ENCODE measurements at regions not wholly inside any gene's neighbourhood (a gene's known extent, or its start where the extent isn't known, plus 50 kb on each side); places are given as distances from the start of the nearest gene placed in this dataset.

DNA sequence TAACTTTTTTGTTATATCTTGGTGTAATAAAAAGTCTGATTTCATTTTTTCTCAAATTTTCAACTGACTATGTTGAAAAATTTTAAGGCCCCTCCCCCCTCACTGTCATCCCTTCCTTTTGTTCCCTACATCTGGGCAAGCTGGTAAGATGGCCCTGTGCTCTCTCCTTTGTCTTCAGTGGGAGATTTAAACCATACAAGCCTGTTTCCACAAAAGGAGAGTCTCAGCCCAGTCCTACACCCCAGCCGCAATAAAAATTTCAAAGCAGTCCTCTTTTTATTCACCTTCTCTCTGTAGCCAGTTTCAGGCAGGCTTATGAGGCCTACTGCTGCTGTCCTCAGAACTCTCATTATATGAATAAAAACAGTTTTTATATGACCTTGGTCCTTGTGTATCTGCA is 630.5 kb downstream of the CBLN2 start:
- H3K27me3 ChIP-seq (ENCODE audit: control insufficient read depth, insufficient read depth, low read length), result no peaks in the 10 kb centered on the region
- no peak overlapping the region for H3K4me3 ChIP-seq (ENCODE audit: low read depth, low read length)
- H3K36me3 ChIP-seq (ENCODE audit: control insufficient read depth, insufficient read depth, low read length), result no peaks in the 10 kb centered on the region
- no peaks in the 10 kb centered on the region for H3K4me1 ChIP-seq (ENCODE audit: control insufficient read depth, insufficient read depth, low read length)
- H3K9ac ChIP-seq (ENCODE audit: low read depth, low read length), result no peak overlapping the region
- H3K9me3 ChIP-seq (ENCODE audit: control insufficient read depth, insufficient read depth, low read length), result no peaks in the 10 kb centered on the region
- H3K27ac ChIP-seq (ENCODE audit: low read depth, low read length), result no peak overlapping the region

DNA sequence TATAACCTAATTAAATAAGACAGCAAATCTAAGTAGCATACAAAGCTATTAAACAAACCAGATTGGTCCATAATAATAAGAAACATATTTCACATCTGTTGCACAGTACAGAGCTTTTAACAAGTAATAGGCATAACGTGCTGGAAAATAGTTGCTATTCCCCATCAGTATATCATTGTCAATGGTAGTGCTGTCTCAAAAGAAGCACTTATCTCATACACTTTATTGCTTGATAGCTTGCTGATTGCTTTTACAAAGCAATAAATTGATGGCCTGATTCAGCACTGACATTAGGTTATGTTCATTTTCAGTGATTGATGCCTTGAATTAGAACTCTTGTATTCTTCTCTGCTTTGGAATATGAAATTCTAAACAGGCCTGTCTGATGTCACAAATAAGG is 641.7 kb downstream of the CBLN2 start:
- H3K36me3 ChIP-seq (ENCODE audit: control insufficient read depth, insufficient read depth, low read length), result no peaks in the 10 kb centered on the region
- H3K27ac ChIP-seq (ENCODE audit: low read depth, low read length), result no peak overlapping the region
- H3K4me3 ChIP-seq (ENCODE audit: low read depth, low read length), result no peak overlapping the region

DNA sequence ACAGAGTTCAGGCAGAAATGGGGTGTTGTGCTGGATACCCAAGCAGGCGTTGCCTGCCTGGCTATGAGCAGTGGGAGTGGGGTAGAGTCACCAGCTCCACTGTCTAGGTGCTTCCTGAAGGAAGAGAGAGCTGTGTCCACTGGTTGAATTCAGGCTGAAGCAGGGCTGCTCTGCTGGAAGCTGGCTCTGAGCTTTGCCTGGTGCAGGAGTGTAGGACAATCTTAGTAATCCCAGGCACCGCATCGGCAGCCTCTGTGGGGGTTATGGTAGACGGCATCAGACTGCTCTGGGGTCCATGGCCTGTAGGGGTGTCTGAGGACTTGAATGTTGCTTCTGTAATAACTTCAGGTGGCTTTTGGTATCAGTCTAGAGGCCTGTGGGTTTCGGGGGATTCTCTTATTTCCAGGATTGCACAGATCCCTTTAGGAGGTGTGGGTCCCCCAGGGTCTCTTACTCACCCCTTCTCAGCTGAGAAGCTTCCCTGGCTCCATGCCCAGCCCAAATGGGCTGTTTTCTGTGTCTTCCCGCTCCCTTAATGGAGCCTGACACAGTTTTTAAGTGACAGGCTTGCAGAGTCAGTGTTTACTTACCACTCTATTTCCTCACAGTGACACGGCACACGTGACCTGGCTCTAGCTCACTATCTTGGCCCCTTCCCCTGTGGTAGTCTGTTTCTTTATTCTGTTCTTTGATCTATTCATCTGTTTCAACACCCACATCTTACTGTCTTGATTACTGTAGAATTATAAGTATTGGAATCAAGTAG is 644.3 kb downstream of the CBLN2 start:
- no peak overlapping the region for H3K4me3 ChIP-seq (ENCODE audit: low read depth, low read length)
- H3K9me3 ChIP-seq (ENCODE audit: control insufficient read depth, insufficient read depth, low read length), result peaks cover 3% of the 10 kb centered on the region; the same call in 1 of the 2 replicates

More for the DNA sequence above, 641.7 kb downstream of the CBLN2 start:
- Histone ChIP-seq H3K9ac (ENCODE audit: low read depth, low read length) (no peak overlapping the region), H3K27me3 (ENCODE audit: control insufficient read depth, insufficient read depth, low read length) (no peaks in the 10 kb centered on the region), H3K4me1 (ENCODE audit: control insufficient read depth, insufficient read depth, low read length) (no peaks in the 10 kb centered on the region), H3K9me3 (ENCODE audit: control insufficient read depth, insufficient read depth, low read length) (peaks cover 3% of the 10 kb centered on the region; the same call in 1 of the 2 replicates)

DNA sequence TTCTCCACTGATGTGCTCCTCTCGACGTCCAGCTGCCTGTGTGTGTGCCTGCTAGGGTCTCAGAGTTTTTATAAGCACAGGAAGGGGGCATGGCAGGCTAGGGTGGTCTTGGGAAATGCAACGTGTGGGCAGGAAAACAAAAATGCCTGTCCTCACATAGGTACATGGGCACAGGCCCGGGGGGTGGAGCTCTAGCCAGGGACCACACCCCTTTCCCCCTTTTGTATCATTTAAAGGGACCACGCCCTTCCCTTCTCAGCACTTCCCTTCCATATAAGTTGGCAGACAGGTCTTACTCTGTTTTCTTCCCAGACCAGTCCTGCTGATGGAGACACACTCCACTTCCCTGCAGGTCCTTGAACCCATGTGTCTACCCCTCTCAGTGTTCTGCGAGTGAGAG is 645.0 kb downstream of the CBLN2 start:
- Histone ChIP-seq H3K27me3 (ENCODE audit: control insufficient read depth, insufficient read depth, low read length) (no peaks in the 10 kb centered on the region), H3K36me3 (ENCODE audit: control insufficient read depth, insufficient read depth, low read length) (no peaks in the 10 kb centered on the region), H3K27ac (ENCODE audit: low read depth, low read length) (no peak overlapping the region), H3K9me3 (ENCODE audit: control insufficient read depth, insufficient read depth, low read length) (peaks cover 3% of the 10 kb centered on the region; the same call in 1 of the 2 replicates), H3K4me3 (ENCODE audit: low read depth, low read length) (no peak overlapping the region), H3K9ac (ENCODE audit: low read depth, low read length) (no peak overlapping the region), H3K4me1 (ENCODE audit: control insufficient read depth, insufficient read depth, low read length) (no peaks in the 10 kb centered on the region)

More for the DNA sequence above, 644.3 kb downstream of the CBLN2 start:
- no peaks in the 10 kb centered on the region for H3K27me3 ChIP-seq (ENCODE audit: control insufficient read depth, insufficient read depth, low read length)
- H3K36me3 ChIP-seq (ENCODE audit: control insufficient read depth, insufficient read depth, low read length), result no peaks in the 10 kb centered on the region
- H3K9ac ChIP-seq (ENCODE audit: low read depth, low read length), result no peak overlapping the region
- no peaks in the 10 kb centered on the region for H3K4me1 ChIP-seq (ENCODE audit: control insufficient read depth, insufficient read depth, low read length)
- H3K27ac ChIP-seq (ENCODE audit: low read depth, low read length), result no peak overlapping the region

DNA sequence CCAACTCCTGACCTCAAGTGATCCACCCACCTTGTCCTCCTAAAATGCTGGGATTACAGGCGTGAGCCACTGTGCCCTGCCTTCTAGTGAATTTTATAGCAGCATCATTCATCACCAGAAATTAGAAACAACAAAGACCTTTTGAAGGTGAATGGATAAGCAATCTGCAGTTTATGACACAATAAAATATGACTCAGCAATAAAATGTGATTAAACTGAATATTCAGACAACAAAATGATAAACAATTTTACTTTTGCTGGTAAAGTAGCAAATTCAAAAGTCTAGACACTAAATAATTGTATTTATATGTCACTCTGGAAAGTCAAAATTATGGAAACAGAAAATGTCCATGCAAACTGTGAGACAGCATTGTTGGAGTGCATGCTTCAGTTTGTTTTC is 656.6 kb downstream of the CBLN2 start:
- no peak overlapping the region for H3K4me3 ChIP-seq (ENCODE audit: low read depth, low read length)
- no peaks in the 10 kb centered on the region for H3K9me3 ChIP-seq (ENCODE audit: control insufficient read depth, insufficient read depth, low read length)
- no peak overlapping the region for H3K9ac ChIP-seq (ENCODE audit: low read depth, low read length)
- H3K27me3 ChIP-seq (ENCODE audit: control insufficient read depth, insufficient read depth, low read length), result no peaks in the 10 kb centered on the region
- H3K36me3 ChIP-seq (ENCODE audit: control insufficient read depth, insufficient read depth, low read length), result no peaks in the 10 kb centered on the region
- no peak overlapping the region for H3K27ac ChIP-seq (ENCODE audit: low read depth, low read length)
- no peaks in the 10 kb centered on the region for H3K4me1 ChIP-seq (ENCODE audit: control insufficient read depth, insufficient read depth, low read length)

DNA sequence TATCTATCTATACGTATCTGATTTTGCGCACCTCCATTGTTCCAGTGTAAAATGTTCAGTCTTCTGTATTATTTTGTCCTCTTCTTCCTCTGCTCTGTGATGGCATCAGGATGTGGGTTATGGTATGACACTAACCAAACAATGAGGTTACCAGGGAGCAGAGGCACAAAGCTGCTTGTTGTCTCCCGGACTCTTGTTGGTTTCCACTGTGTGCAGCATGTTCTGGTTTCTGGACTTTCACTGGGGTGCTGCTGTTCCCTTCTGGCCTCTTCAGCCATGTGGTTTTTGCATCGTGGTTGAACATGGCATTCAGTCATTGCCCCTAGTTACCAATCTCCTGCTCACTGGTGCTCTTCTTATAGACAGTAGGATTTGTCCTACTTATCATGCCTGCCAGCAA is 665.9 kb downstream of the CBLN2 start:
- Histone ChIP-seq H3K4me1 (ENCODE audit: control insufficient read depth, insufficient read depth, low read length) (no peaks in the 10 kb centered on the region), H3K36me3 (ENCODE audit: control insufficient read depth, insufficient read depth, low read length) (no peaks in the 10 kb centered on the region), H3K9me3 (ENCODE audit: control insufficient read depth, insufficient read depth, low read length) (no peaks in the 10 kb centered on the region), H3K27me3 (ENCODE audit: control insufficient read depth, insufficient read depth, low read length) (no peaks in the 10 kb centered on the region), H3K9ac (ENCODE audit: low read depth, low read length) (no peak overlapping the region), H3K27ac (ENCODE audit: low read depth, low read length) (no peak overlapping the region), H3K4me3 (ENCODE audit: low read depth, low read length) (no peak overlapping the region)

DNA sequence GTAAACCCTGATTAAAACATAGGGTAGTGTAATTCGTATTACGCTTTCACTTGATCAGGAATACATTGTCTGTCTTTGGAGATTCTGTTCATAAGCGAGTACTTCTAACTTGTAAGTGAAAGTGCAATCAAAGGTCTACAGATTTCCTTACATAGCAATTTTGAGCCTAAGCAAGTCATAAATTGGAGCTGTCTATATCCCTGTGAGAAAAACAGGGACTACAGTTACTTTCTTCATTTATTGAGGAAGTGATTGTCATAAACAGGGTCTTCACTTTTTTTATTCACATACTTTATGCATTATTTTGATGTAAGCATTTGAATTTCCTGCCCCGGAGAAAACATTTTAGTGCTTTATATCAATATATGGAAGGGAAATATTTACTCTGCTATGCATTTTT is 670.4 kb downstream of the CBLN2 start:
- no peak overlapping the region for H3K9ac ChIP-seq (ENCODE audit: low read depth, low read length)
- H3K27ac ChIP-seq (ENCODE audit: low read depth, low read length), result no peak overlapping the region
- H3K9me3 ChIP-seq (ENCODE audit: control insufficient read depth, insufficient read depth, low read length), result no peaks in the 10 kb centered on the region
- no peaks in the 10 kb centered on the region for H3K27me3 ChIP-seq (ENCODE audit: control insufficient read depth, insufficient read depth, low read length)
- no peak overlapping the region for H3K4me3 ChIP-seq (ENCODE audit: low read depth, low read length)
- no peaks in the 10 kb centered on the region for H3K4me1 ChIP-seq (ENCODE audit: control insufficient read depth, insufficient read depth, low read length)
- no peaks in the 10 kb centered on the region for H3K36me3 ChIP-seq (ENCODE audit: control insufficient read depth, insufficient read depth, low read length)

DNA sequence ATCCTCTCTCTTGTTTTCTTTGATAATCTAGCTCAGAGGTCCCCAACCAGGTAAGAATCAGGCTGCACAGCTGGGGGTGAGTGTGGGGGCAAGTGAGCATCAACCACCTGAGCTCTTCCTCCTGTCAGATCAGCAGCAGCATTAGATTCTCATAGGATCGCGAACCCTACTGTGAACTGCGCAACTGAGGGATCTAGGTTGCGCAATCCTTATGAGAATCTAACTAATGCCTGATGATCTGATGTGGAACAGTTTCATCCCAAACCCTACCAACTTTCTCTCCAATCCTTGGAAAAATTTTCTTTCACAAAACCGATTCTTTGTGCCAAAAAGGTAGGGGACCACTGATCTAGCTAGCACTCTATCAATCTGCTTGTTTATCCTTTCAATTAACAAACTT is 678.3 kb downstream of the CBLN2 start:
- H3K4me3 ChIP-seq (ENCODE audit: low read depth, low read length), result no peak overlapping the region
- H3K27ac ChIP-seq (ENCODE audit: low read depth, low read length), result no peak overlapping the region
- H3K4me1 ChIP-seq (ENCODE audit: control insufficient read depth, insufficient read depth, low read length), result no peaks in the 10 kb centered on the region
- H3K9me3 ChIP-seq (ENCODE audit: control insufficient read depth, insufficient read depth, low read length), result peaks cover 5% of the 10 kb centered on the region; the same call in 1 of the 2 replicates
- no peaks in the 10 kb centered on the region for H3K27me3 ChIP-seq (ENCODE audit: control insufficient read depth, insufficient read depth, low read length)
- H3K36me3 ChIP-seq (ENCODE audit: control insufficient read depth, insufficient read depth, low read length), result no peaks in the 10 kb centered on the region
- H3K9ac ChIP-seq (ENCODE audit: low read depth, low read length), result no peak overlapping the region

DNA sequence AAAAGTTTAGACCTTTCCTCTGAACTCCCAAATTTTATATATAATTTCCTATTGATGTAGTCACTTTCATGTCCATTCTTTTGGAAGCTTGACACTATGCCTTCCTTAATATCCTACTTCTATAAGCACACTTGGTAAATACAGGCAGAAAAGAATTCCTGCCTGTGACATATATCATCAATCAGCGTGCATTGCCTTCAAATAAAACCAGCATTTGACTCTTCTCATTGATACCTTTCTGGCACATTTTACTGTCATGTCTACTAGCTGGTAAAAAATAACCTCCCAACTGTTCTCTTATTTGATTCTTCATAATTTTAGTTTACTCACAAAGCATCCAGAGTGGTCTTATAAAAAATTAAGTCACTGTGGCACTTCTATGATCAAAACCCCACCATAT is 693.5 kb downstream of the CBLN2 start:
- no peaks in the 10 kb centered on the region for H3K36me3 ChIP-seq (ENCODE audit: control insufficient read depth, insufficient read depth, low read length)
- H3K27me3 ChIP-seq (ENCODE audit: control insufficient read depth, insufficient read depth, low read length), result no peaks in the 10 kb centered on the region

DNA sequence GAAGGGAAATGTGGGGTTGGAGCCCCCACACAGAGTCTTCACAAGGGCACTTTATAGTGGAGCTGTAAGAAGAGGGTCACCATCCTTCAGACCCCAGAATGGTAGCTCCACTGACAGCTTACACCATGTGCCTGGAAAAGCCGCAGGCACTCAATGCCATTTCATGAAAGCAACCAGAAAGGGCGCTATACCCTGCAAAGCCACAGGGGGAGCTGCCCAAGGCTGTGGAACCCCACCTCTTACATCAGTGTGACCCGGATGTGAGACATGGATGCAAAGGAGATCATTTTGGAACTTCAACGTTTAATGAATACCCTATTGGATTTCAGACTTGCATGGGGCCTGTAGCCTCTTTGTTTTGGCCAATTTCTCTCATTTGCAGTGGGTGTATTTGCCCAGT is 694.7 kb downstream of the CBLN2 start:
- Histone ChIP-seq H3K27ac (ENCODE audit: low read depth, low read length) (no peak overlapping the region), H3K4me3 (ENCODE audit: low read depth, low read length) (no peak overlapping the region), H3K4me1 (ENCODE audit: control insufficient read depth, insufficient read depth, low read length) (no peaks in the 10 kb centered on the region), H3K9ac (ENCODE audit: low read depth, low read length) (no peak overlapping the region), H3K36me3 (ENCODE audit: control insufficient read depth, insufficient read depth, low read length) (no peaks in the 10 kb centered on the region), H3K27me3 (ENCODE audit: control insufficient read depth, insufficient read depth, low read length) (no peaks in the 10 kb centered on the region), H3K9me3 (ENCODE audit: control insufficient read depth, insufficient read depth, low read length) (peaks cover 29% of the 10 kb centered on the region)

More for the DNA sequence above, 693.5 kb downstream of the CBLN2 start:
- peaks cover 29% of the 10 kb centered on the region for H3K9me3 ChIP-seq (ENCODE audit: control insufficient read depth, insufficient read depth, low read length)
- no peak overlapping the region for H3K4me3 ChIP-seq (ENCODE audit: low read depth, low read length)
- H3K4me1 ChIP-seq (ENCODE audit: control insufficient read depth, insufficient read depth, low read length), result no peaks in the 10 kb centered on the region
- H3K9ac ChIP-seq (ENCODE audit: low read depth, low read length), result no peak overlapping the region
- no peak overlapping the region for H3K27ac ChIP-seq (ENCODE audit: low read depth, low read length)

DNA sequence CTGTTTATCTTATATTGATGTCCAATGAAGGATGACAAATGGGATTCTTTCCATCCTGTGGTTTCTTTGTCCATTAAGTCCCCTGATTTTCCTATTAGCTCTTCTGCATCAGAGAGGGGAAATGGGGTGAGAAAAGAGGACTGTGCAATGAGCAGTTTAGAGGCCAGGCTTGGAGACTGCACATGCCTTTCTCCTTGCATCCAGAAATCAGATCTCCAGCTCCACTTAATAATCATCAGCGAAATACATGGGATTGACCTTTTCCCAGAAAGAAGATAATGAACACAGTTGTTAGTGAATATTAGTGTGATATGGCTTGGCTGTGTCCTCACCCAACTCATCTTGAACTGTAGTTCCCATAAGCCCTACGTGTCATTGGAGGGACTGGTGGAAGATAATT is 697.4 kb downstream of the CBLN2 start:
- Histone ChIP-seq H3K27ac (ENCODE audit: low read depth, low read length) (no peak overlapping the region), H3K4me3 (ENCODE audit: low read depth, low read length) (no peak overlapping the region), H3K9me3 (ENCODE audit: control insufficient read depth, insufficient read depth, low read length) (peaks cover 14% of the 10 kb centered on the region), H3K36me3 (ENCODE audit: control insufficient read depth, insufficient read depth, low read length) (no peaks in the 10 kb centered on the region), H3K4me1 (ENCODE audit: control insufficient read depth, insufficient read depth, low read length) (no peaks in the 10 kb centered on the region), H3K9ac (ENCODE audit: low read depth, low read length) (no peak overlapping the region), H3K27me3 (ENCODE audit: control insufficient read depth, insufficient read depth, low read length) (no peaks in the 10 kb centered on the region)
